ENCODE measurements at regions not wholly inside any gene's neighbourhood (a gene's known extent, or its start where the extent isn't known, plus 50 kb on each side); places are given as distances from the start of the nearest gene placed in this dataset.

- intact Hi-C loops (cut with micrococcal nuclease) = loop anchor here (1.0 to 5.0 kb wide), 5 partner anchors 14 to 90 kb away; no protein-coding TSS in a partner anchor
- peak; percentile 81 for DNase-seq
- H3K9me3 Mint-ChIP-seq = peaks cover 7% of the 10 kb centered on the region
- no peak overlapping the region for H3K4me3 Mint-ChIP-seq
- CTCF ChIA-PET = interaction anchor here (0.7 to 3.0 kb wide), 2 partner anchors 10 to 99 kb away, joined by 3 to 17 read pairs; no protein-coding TSS in a partner anchor
- POLR2A ChIA-PET = interaction anchor here (0.8 to 3.5 kb wide), 4 partner anchors 14 to 74 kb away, joined by 3 to 20 read pairs (median 8); no protein-coding TSS in a partner anchor
- no peaks in the 10 kb centered on the region for H3K36me3 Mint-ChIP-seq
- H3K4me1 Mint-ChIP-seq (ENCODE audit: low read depth) = peaks cover 18% of the 10 kb centered on the region
- H3K27me3 Mint-ChIP-seq = no peaks in the 10 kb centered on the region
- H3K27ac Mint-ChIP-seq = no peak overlapping the region
These were observed 50.6 kb upstream of the MRPS6 start for GRCh38 chr21:34022627-34023335.

DNA sequence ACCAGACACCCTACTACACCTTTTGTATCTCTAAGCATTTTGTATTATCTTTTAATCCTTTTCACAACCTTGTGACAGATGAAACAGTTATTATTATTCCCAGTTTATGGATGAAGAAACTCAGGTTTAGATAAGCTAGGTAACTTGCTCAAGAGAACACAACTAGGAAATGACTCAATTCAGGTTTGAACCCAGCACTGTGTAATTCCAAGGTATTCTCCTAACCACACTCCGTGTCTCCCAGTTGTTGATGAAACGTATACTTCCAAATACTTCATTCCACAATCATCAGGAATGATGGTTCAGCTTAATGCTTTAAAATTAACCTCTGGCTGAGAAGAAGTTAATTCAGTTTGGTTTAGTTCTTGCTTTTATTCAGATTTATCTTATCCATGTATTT lies 51.7 kb upstream of the MRPS6 start:
- CTCF ChIA-PET = interaction anchor here (1.1 to 3.0 kb wide), 2 partner anchors 73 to 98 kb away, joined by 3 to 17 read pairs; no protein-coding TSS in a partner anchor
- H3K4me1 Mint-ChIP-seq (ENCODE audit: low read depth) = peaks cover 20% of the 10 kb centered on the region
- intact Hi-C loops (cut with micrococcal nuclease) = loop anchor here (2.0 to 5.0 kb wide), 4 partner anchors 45 to 89 kb away; no protein-coding TSS in a partner anchor
- POLR2A ChIA-PET = interaction anchor here (3.5 kb wide), 1 partner anchor 73 kb away, joined by 20 read pairs; no protein-coding TSS in a partner anchor
- H3K27ac Mint-ChIP-seq = no peak overlapping the region
- no peak for DNase-seq
- H3K9me3 Mint-ChIP-seq = peaks cover 12% of the 10 kb centered on the region
- H3K4me3 Mint-ChIP-seq = no peak overlapping the region
- no peaks in the 10 kb centered on the region for H3K27me3 Mint-ChIP-seq
- H3K36me3 Mint-ChIP-seq = no peaks in the 10 kb centered on the region

- Mint-ChIP-seq H3K27me3 (no peaks in the 10 kb centered on the region), H3K9me3 (peaks cover 12% of the 10 kb centered on the region), H3K27ac (no peak overlapping the region), H3K4me3 (no peak overlapping the region), H3K4me1 (ENCODE audit: low read depth) (peaks cover 20% of the 10 kb centered on the region), H3K36me3 (no peaks in the 10 kb centered on the region)
- no peak for DNase-seq
- ChIA-PET CTCF (interaction anchor here (1.1 to 3.0 kb wide), 2 partner anchors 73 to 97 kb away, joined by 3 to 17 read pairs; no protein-coding TSS in a partner anchor), POLR2A (interaction anchor here (3.5 kb wide), 1 partner anchor 72 kb away, joined by 20 read pairs; no protein-coding TSS in a partner anchor)
- intact Hi-C loops (cut with micrococcal nuclease) = loop anchor here (5.0 kb wide), 2 partner anchors 56 to 89 kb away; no protein-coding TSS in a partner anchor
These were observed 52.3 kb upstream of the MRPS6 start for GRCh38 chr21:34020983-34021553.

DNA sequence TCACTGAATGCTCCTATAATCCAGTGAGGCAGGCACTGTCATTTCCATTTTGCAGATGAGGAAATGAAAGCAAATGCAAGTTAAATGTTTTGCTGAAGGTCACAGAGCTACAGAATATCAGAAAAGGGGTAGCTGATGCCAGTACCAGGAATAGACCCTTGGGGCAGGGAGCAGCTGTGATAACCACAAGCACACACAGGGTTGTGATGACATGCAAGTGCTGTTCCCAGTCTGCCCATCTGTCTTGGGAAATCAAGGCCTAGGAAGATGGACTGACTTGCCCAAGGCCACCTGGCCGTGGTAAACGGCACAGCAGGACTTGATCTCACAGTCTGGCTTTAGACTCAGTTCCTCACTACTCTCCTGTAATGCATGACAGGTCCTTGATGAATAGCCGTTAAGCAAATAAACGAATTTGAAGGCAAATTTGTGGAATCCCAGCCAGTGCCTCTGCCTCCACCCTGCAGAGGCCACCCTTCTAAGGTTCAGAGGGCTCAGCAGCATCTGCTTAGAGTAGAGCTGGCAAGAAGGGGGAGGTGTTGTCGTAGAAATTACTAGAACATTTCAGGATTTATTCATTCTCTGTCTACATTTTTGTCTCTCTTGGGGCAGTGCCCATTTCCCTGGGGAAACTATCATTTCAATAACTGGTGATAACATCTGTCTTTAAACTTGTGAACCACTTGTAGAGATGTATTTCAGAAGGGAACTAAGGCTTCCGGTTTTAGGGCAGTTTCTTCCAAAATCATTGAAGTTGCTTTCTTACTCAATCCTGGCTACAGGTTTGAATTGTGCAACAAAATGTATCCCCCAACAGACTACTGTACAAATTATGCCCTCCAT lies 53.2 kb upstream of the MRPS6 start:
- Mint-ChIP-seq H3K4me3 (no peak overlapping the region), H3K36me3 (no peaks in the 10 kb centered on the region), H3K27ac (no peak overlapping the region), H3K9me3 (peaks cover 16% of the 10 kb centered on the region), H3K27me3 (no peaks in the 10 kb centered on the region), H3K4me1 (ENCODE audit: low read depth) (peaks cover 20% of the 10 kb centered on the region)
- POLR2A ChIA-PET = no interaction called here
- DNase-seq = no peak
- CTCF ChIA-PET = interaction anchor here (0.7 to 1.2 kb wide), 2 partner anchors 27 to 328 kb away, joined by 3 read pairs; no protein-coding TSS in a partner anchor
- intact Hi-C loops (cut with micrococcal nuclease) = loop anchor here (5.0 kb wide), 2 partner anchors 57 to 88 kb away; no protein-coding TSS in a partner anchor

DNA sequence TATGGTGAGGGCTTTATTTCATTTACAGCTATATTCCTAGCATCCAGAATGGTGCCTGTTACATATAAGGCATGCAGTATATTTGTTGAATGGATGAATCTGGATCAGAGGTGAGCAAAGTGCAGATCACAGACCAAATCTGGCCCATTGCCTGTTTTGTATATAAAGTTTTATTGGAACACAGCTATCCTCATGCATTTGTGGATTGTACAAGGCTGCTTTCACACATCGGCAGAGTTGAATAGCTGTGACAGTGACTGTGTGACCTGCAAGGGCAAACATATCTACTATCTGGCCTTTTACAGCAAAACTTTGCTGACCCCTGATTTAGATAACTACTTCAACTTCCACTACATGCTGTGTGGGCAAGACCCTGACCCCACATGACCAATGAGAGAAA lies 54.0 kb upstream of the MRPS6 start:
- Mint-ChIP-seq H3K4me1 (ENCODE audit: low read depth) (peaks cover 20% of the 10 kb centered on the region), H3K36me3 (no peaks in the 10 kb centered on the region), H3K9me3 (peaks cover 22% of the 10 kb centered on the region), H3K27ac (no peak overlapping the region), H3K27me3 (no peaks in the 10 kb centered on the region), H3K4me3 (no peak overlapping the region)
- CTCF ChIA-PET = interaction anchor here (0.7 to 1.2 kb wide), 2 partner anchors 27 to 329 kb away, joined by 3 read pairs; no protein-coding TSS in a partner anchor
- intact Hi-C loops (cut with micrococcal nuclease) = no loop called here
- no peak for DNase-seq
- POLR2A ChIA-PET = no interaction called here

GRCh38 chr21:34018910-34019309 lies 54.5 kb upstream of the MRPS6 start:
- ChIA-PET CTCF (interaction anchor here (1.2 kb wide), 1 partner anchor 329 kb away, joined by 3 read pairs; no protein-coding TSS in a partner anchor), POLR2A (no interaction called here)
- DNase-seq = no peak
- no peaks in the 10 kb centered on the region for H3K27me3 Mint-ChIP-seq
- peaks cover 2% of the 10 kb centered on the region for H3K36me3 Mint-ChIP-seq
- peaks cover 27% of the 10 kb centered on the region for H3K9me3 Mint-ChIP-seq
- peaks cover 20% of the 10 kb centered on the region for H3K4me1 Mint-ChIP-seq (ENCODE audit: low read depth)
- no peak overlapping the region for H3K4me3 Mint-ChIP-seq
- intact Hi-C loops (cut with micrococcal nuclease) = no loop called here
- H3K27ac Mint-ChIP-seq = no peak overlapping the region

DNA sequence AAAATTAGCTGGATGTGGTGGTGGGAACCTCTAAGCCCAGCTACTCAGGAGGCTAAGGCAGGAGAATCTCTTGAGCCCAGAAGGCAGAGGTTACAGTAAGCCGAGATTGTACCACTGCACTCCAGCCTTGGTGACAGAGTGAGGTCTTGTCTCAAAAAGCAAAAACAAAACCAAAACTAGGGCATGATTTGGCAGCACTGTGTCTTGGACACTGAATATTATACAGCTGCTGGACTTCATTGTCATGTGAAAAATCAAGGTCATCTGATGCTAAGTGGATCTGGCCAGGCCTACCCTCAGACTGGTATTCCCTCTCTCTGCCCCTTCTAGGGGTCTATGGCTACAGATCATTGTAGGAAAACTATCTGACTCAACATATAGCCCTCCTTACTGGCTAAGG lies 55.2 kb upstream of the MRPS6 start:
- no peak for DNase-seq
- Mint-ChIP-seq H3K27me3 (no peaks in the 10 kb centered on the region), H3K36me3 (peaks cover 6% of the 10 kb centered on the region), H3K27ac (no peak overlapping the region), H3K4me3 (no peak overlapping the region), H3K9me3 (peaks cover 32% of the 10 kb centered on the region), H3K4me1 (ENCODE audit: low read depth) (peaks cover 20% of the 10 kb centered on the region)
- CTCF ChIA-PET = interaction anchor here (0.7 kb wide), 1 partner anchor 69 kb away, joined by 3 read pairs; no protein-coding TSS in a partner anchor
- POLR2A ChIA-PET = no interaction called here
- intact Hi-C loops (cut with micrococcal nuclease) = no loop called here

DNA sequence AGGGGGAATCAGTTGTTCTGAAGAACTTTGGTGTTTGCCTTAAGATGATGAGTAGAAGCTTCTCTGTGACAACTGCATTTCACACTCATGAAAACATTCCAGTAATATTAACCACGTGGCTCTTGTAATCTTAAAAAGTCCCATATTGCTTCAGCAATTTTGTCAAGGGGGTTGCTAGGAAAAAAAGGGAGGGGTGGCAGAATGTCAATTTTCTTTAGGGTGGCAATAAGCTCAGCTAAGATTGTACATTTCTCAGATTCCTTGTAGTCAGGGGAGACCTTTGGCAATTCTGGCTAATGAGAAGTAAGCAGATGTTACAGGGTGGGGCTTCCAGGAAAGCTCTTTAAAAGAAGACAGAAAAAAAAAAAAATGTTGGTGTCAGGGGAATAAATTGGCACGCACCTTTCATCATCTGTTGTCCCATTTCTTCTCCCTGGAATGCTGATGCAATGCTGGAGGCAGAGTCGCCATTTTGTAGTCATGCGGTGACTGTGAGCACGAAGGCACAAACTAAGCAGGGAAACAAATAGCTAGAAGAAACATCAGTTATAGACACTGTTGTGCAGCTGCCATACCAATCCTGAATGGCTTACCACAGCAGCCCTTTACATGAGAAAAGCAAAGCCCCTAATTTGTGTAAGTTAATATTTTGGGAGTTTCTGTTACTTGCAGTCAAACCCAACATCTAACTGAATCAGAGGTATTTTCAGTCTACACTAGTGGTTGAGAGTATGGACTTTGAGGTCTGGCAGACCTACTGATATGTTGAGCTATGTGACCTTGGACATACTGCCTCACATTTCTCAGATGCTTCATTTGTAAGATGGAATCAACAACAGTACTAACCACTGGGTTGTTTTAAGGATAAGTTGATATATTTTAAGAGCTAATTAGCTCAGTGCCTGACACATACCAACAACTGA lies 56.1 kb upstream of the MRPS6 start:
- Mint-ChIP-seq H3K4me1 (ENCODE audit: low read depth) (peaks cover 20% of the 10 kb centered on the region), H3K9me3 (peaks cover 36% of the 10 kb centered on the region), H3K27me3 (no peaks in the 10 kb centered on the region), H3K4me3 (no peak overlapping the region), H3K36me3 (peaks cover 6% of the 10 kb centered on the region), H3K27ac (no peak overlapping the region)
- intact Hi-C loops (cut with micrococcal nuclease) = no loop called here
- ChIA-PET CTCF (interaction anchor here (0.7 kb wide), 1 partner anchor 68 kb away, joined by 3 read pairs; no protein-coding TSS in a partner anchor), POLR2A (no interaction called here)
- no peak for DNase-seq

- H3K4me3 Mint-ChIP-seq = no peak overlapping the region
- no peak for DNase-seq
- ChIA-PET POLR2A (no interaction called here), CTCF (interaction anchor here (0.9 to 1.8 kb wide), 2 partner anchors 10 to 88 kb away, joined by 3 to 6 read pairs; no protein-coding TSS in a partner anchor)
- H3K36me3 Mint-ChIP-seq = peaks cover 17% of the 10 kb centered on the region
- H3K9me3 Mint-ChIP-seq = peaks cover 49% of the 10 kb centered on the region
- H3K27ac Mint-ChIP-seq = no peak overlapping the region
- intact Hi-C loops (cut with micrococcal nuclease) = no loop called here
- peaks cover 17% of the 10 kb centered on the region for H3K4me1 Mint-ChIP-seq (ENCODE audit: low read depth)
- H3K27me3 Mint-ChIP-seq = no peaks in the 10 kb centered on the region
These were observed 60.7 kb upstream of the MRPS6 start for GRCh38 chr21:34012640-34013039.

GRCh38 chr21:34011660-34012059 lies 61.7 kb upstream of the MRPS6 start:
- DNase-seq = no peak
- Mint-ChIP-seq H3K9me3 (peaks cover 44% of the 10 kb centered on the region), H3K27me3 (no peaks in the 10 kb centered on the region), H3K27ac (no peak overlapping the region), H3K4me1 (ENCODE audit: low read depth) (peaks cover 19% of the 10 kb centered on the region), H3K36me3 (peaks cover 17% of the 10 kb centered on the region), H3K4me3 (no peak overlapping the region)
- POLR2A ChIA-PET = no interaction called here
- intact Hi-C loops (cut with micrococcal nuclease) = no loop called here
- CTCF ChIA-PET = interaction anchor here (1.8 kb wide), 1 partner anchor 87 kb away, joined by 6 read pairs; no protein-coding TSS in a partner anchor

DNA sequence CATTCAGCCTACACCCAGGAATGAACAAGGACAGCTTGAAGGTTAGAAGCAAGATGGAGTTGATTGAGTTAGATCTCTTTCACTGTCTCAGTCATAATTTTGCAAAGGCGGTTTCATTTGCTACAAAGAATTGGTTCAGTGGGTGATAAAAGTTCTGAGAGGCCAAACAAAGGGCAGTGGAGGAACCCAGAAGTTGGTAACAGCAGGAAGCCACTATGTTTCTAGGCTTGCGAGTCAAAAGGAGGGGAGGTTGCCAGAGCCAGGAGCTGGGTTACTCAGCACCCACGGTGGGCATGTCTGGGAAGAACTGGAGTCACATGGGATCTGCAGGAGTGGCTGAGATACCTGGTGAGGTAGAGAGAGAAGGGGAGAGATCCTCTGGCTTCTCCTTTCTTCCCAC lies 64.2 kb upstream of the MRPS6 start:
- intact Hi-C loops (cut with micrococcal nuclease) = no loop called here
- H3K27me3 Mint-ChIP-seq = no peaks in the 10 kb centered on the region
- ChIA-PET POLR2A (interaction anchor here (1.0 to 1.7 kb wide), 6 partner anchors 11 to 65 kb away, joined by 4 to 26 read pairs (median 6); partner anchors contain the start of genes MRPS6 and SLC5A3), CTCF (interaction anchor here (1.1 to 1.6 kb wide), 5 partner anchors 64 to 339 kb away, joined by 3 to 6 read pairs (median 4); partner anchors contain the start of genes MRPS6 and SLC5A3)
- DNase-seq = peak; percentile 56
- H3K4me3 Mint-ChIP-seq = no peak overlapping the region
- H3K4me1 Mint-ChIP-seq (ENCODE audit: low read depth) = peaks cover 19% of the 10 kb centered on the region
- H3K27ac Mint-ChIP-seq = peak overlapping the region; percentile 42
- H3K36me3 Mint-ChIP-seq = peaks cover 17% of the 10 kb centered on the region
- H3K9me3 Mint-ChIP-seq = peaks cover 32% of the 10 kb centered on the region
